HG03280 (cell line): ENCODE measurements at regions not wholly inside any gene's neighbourhood (a gene's known extent, or its start where the extent isn't known, plus 50 kb on each side); places are given as distances from the start of the nearest gene placed in this dataset.
"Not testable (repeated sequence)": the region's sequence is repeated elsewhere in the genome, so short reads cannot be mapped to it uniquely, and the experiment has no call there.

Source experiments
- ATAC-seq: cut with Tn5 transposase; IDR thresholded peaks from one replicate; pipeline ENCODE4 v1.9.1; 2021; ENCODE audit warnings: mild to moderate bottlenecking, moderate library complexity; ENCODE audit not compliant: unreplicated experiment

- ATAC-seq: no peak
These were observed 375.0 kb upstream of the CCNH start for GRCh38 chr5:87787625-87788256.

- no peak for ATAC-seq
These were observed 374.4 kb upstream of the CCNH start for GRCh38 chr5:87787086-87787485.

GRCh38 chr5:87786471-87786870 is 373.7 kb upstream of the CCNH start:
- no peak for ATAC-seq

- ATAC-seq: no peak
These were observed 373.0 kb upstream of the CCNH start for GRCh38 chr5:87785554-87786335.

GRCh38 chr5:87784879-87785495 is 372.3 kb upstream of the CCNH start:
- no peak for ATAC-seq

GRCh38 chr5:87784311-87784710 is 371.6 kb upstream of the CCNH start:
- no peak for ATAC-seq

GRCh38 chr5:87782916-87783315 is 370.2 kb upstream of the CCNH start:
- ATAC-seq: no peak

GRCh38 chr5:87781976-87782375 is 369.2 kb upstream of the CCNH start:
- no peak for ATAC-seq

GRCh38 chr5:87780831-87781760 is 368.4 kb upstream of the CCNH start:
- ATAC-seq: peak; percentile 100

GRCh38 chr5:87778876-87779275 is 366.1 kb upstream of the CCNH start:
- ATAC-seq: no peak

- no peak for ATAC-seq
These were observed 365.1 kb upstream of the CCNH start for GRCh38 chr5:87777877-87778276.

GRCh38 chr5:87776785-87777184 is 364.1 kb upstream of the CCNH start:
- ATAC-seq: no peak

- ATAC-seq: not testable (repeated sequence)
These were observed 363.6 kb upstream of the CCNH start for GRCh38 chr5:87776302-87776701.

- no peak for ATAC-seq
These were observed 362.5 kb upstream of the CCNH start for GRCh38 chr5:87775228-87775627.

GRCh38 chr5:87774804-87775203 is 362.1 kb upstream of the CCNH start:
- no peak for ATAC-seq

GRCh38 chr5:87770601-87771121 is 357.9 kb upstream of the CCNH start:
- no peak for ATAC-seq

- ATAC-seq: no peak
These were observed 357.4 kb upstream of the CCNH start for GRCh38 chr5:87770016-87770570.

GRCh38 chr5:87769157-87769556 is 356.4 kb upstream of the CCNH start:
- no peak for ATAC-seq

GRCh38 chr5:87768190-87768589 is 355.5 kb upstream of the CCNH start:
- ATAC-seq: no peak

GRCh38 chr5:87765009-87765408 is 352.3 kb upstream of the CCNH start:
- ATAC-seq: no peak
